ENCODE measurements at regions not wholly inside any gene's neighbourhood (a gene's known extent, or its start where the extent isn't known, plus 50 kb on each side); places are given as distances from the start of the nearest gene placed in this dataset.
"Not testable (repeated sequence)": the region's sequence is repeated elsewhere in the genome, so short reads cannot be mapped to it uniquely, and the experiment has no call there.

DNA sequence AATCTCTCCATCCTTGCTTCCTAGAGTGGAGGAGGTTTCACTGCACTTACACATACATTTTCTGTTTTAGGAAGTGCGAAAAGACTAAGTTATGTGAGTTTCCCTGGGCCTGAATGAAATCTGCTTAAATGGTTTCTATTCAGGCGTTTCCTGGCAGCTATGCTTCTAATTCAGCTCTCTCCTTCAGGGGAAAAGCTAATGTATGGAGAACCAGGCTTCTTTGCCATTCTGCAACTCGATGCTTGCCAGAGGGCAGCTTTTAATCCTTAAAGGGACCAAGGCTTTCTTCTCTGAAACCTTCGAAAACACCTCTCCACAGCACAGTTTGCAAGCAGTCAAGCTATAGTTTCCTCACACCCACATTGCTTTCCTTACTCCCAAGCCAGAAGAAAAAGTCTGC, 89.5 kb upstream of the ARX start:
- ATAC-seq (no peak), DNase-seq (no peak), FAIRE-seq (no peak)
- peaks cover 0 to 5% (median 0%) of the 10 kb centered on the region in 4 donors for H3K27me3 ChIP-seq
- WGBS, 2 donors: 48 to 56% methylated on average over 4 of the region's 4 CpGs
- H3K27ac ChIP-seq: no peak overlapping the region
- intact Hi-C loops (cut with DNase I): no loop called here
- H3K4me1 ChIP-seq: no peaks in the 10 kb centered on the region
- TF ChIP-seq CTCF (IDR thresholded peaks at IDR 0.05): no peak
- no peaks in the 10 kb centered on the region for H3K9me3 ChIP-seq
- H3K4me3 ChIP-seq: no peak overlapping the region
- no peaks in the 10 kb centered on the region for H3K36me3 ChIP-seq

GRCh38 chrX:25096522-25097045, 80.8 kb upstream of the ARX start:
- H3K36me3 ChIP-seq: no peaks in the 10 kb centered on the region
- H3K4me1 ChIP-seq: no peaks in the 10 kb centered on the region
- FAIRE-seq: no peak
- intact Hi-C loops (cut with DNase I): no loop called here
- H3K27me3 ChIP-seq: peaks cover 0 to 5% (median 0%) of the 10 kb centered on the region in 4 donors
- 51 to 52% methylated on average over 3 of the region's 3 CpGs for WGBS, 2 donors
- no peak overlapping the region for H3K4me3 ChIP-seq
- ATAC-seq: peak in 1 of 4 donors; percentile 21
- no peak overlapping the region for H3K27ac ChIP-seq
- H3K9me3 ChIP-seq: no peaks in the 10 kb centered on the region
- DNase-seq: no peak
- TF ChIP-seq CTCF (IDR thresholded peaks at IDR 0.05): no peak

- FAIRE-seq; H3K4me3 ChIP-seq; H3K36me3 ChIP-seq; H3K27ac ChIP-seq; H3K9me3 ChIP-seq; H3K4me1 ChIP-seq; H3K27me3 ChIP-seq; intact Hi-C loops (cut with DNase I); DNase-seq; ATAC-seq: not testable (repeated sequence)
- WGBS, 2 donors: 42 to 47% methylated on average over 1 of the region's 1 CpG
Measured at GRCh38 chrX:25091152-25091551, 75.4 kb upstream of the ARX start.

GRCh38 chrX:25084446-25084845, 68.7 kb upstream of the ARX start:
- WGBS, 2 donors: 84 to 89% methylated on average over 1 of the region's 1 CpG
- Histone ChIP-seq H3K27me3 (no peaks in the 10 kb centered on the region), H3K4me1 (no peaks in the 10 kb centered on the region), H3K27ac (no peak overlapping the region), H3K9me3 (no peaks in the 10 kb centered on the region), H3K36me3 (no peaks in the 10 kb centered on the region), H3K4me3 (no peak overlapping the region)
- FAIRE-seq: no peak
- no peak for DNase-seq
- no peak for TF ChIP-seq CTCF (IDR thresholded peaks at IDR 0.05)
- intact Hi-C loops (cut with DNase I): no loop called here
- no peak for ATAC-seq

DNA sequence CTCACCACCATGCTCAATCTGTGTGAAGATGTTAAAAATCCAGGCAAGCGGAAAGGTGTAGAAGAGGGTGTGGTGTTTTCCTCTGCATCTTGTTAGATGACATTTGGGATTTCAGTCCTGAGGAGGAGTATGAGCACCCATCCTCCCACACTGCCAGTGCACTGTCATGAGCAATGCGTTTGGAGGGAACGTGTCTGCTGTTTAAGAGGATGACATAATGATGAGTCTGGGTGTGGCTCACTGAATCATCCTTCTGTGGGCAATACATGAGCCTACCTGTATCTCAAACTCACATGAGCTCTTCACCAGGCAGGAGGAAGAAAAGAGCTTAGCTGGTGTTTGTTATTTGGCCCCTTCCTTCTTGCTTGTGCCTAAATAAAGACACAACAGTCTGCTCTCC, 67.9 kb upstream of the ARX start:
- Histone ChIP-seq H3K27me3 (peaks cover 0 to under 1% (median 0%) of the 10 kb centered on the region in 4 donors), H3K36me3 (no peaks in the 10 kb centered on the region), H3K9me3 (no peaks in the 10 kb centered on the region), H3K27ac (no peak overlapping the region), H3K4me1 (no peaks in the 10 kb centered on the region), H3K4me3 (no peak overlapping the region)
- TF ChIP-seq CTCF (IDR thresholded peaks at IDR 0.05): no peak
- intact Hi-C loops (cut with DNase I): no loop called here
- WGBS, 2 donors: 55 to 62% methylated on average over 3 of the region's 3 CpGs
- DNase-seq (no peak), ATAC-seq (no peak), FAIRE-seq (no peak)

All from pancreas (tissue), 10 donors.